ENCODE measurements at regions not wholly inside any gene's neighbourhood (a gene's known extent, or its start where the extent isn't known, plus 50 kb on each side); places are given as distances from the start of the nearest gene placed in this dataset.

DNA sequence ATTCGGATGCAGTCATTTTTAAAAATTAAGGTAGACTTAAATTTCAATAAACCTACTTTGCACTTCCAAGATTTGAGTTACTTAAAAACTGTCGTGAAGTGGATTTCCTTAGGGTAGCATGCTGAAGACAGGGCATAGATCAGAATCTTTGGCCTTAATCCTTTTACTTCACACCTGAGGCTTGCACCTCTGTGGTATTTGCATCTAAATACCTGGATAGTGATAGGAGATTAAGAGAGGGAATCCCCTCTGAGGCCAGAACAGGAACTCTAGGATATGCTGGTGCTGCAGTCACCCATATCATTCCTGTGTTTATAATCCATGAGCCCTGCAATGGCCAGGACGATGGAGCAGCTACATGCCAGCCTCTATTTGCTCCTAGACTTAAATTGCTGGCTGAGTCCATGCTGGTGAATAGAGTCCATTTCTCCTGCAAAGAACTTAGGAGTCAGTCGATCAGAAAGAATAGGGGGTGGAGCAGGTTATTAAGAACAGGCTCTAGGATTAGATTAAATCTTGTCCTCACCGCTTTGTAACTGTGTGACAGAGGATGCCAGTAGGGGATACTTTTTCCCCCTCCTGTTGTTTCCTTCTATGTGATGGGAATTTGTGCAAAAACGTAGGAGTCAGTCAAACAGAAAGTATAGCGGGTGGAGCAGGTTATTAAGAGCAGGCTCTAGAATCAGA is 333.6 kb downstream of the DUSP10 start:
- Mint-ChIP-seq H3K36me3 (ENCODE audit: low read depth, unreplicated experiment) (no peaks in the 10 kb centered on the region), H3K9me3 (ENCODE audit: unreplicated experiment) (no peaks in the 10 kb centered on the region), H3K4me1 (ENCODE audit: unreplicated experiment) (no peaks in the 10 kb centered on the region), H3K27ac (ENCODE audit: unreplicated experiment) (no peak overlapping the region), H3K4me3 (ENCODE audit: unreplicated experiment) (no peak overlapping the region), H3K27me3 (ENCODE audit: unreplicated experiment) (no peaks in the 10 kb centered on the region)
- no peak for DNase-seq (ENCODE audit: low spot score)
- TF ChIP-seq CTCF (IDR thresholded peaks at IDR 0.05; ENCODE audit: unreplicated experiment): no peak

- Mint-ChIP-seq H3K27me3 (ENCODE audit: unreplicated experiment) (no peaks in the 10 kb centered on the region), H3K4me3 (ENCODE audit: unreplicated experiment) (no peak overlapping the region), H3K4me1 (ENCODE audit: unreplicated experiment) (no peaks in the 10 kb centered on the region), H3K9me3 (ENCODE audit: unreplicated experiment) (no peaks in the 10 kb centered on the region), H3K27ac (ENCODE audit: unreplicated experiment) (no peak overlapping the region), H3K36me3 (ENCODE audit: low read depth, unreplicated experiment) (no peaks in the 10 kb centered on the region)
- DNase-seq (ENCODE audit: low spot score): no peak
- TF ChIP-seq CTCF (IDR thresholded peaks at IDR 0.05; ENCODE audit: unreplicated experiment): no peak
Measured at GRCh38 chr1:221411283-221411682, 330.6 kb downstream of the DUSP10 start.

GRCh38 chr1:221414772-221415539 is 326.9 kb downstream of the DUSP10 start:
- no peak for TF ChIP-seq CTCF (IDR thresholded peaks at IDR 0.05; ENCODE audit: unreplicated experiment)
- H3K9me3 Mint-ChIP-seq (ENCODE audit: unreplicated experiment): no peaks in the 10 kb centered on the region
- no peaks in the 10 kb centered on the region for H3K4me1 Mint-ChIP-seq (ENCODE audit: unreplicated experiment)
- no peaks in the 10 kb centered on the region for H3K27me3 Mint-ChIP-seq (ENCODE audit: unreplicated experiment)
- H3K36me3 Mint-ChIP-seq (ENCODE audit: low read depth, unreplicated experiment): no peaks in the 10 kb centered on the region
- no peak overlapping the region for H3K27ac Mint-ChIP-seq (ENCODE audit: unreplicated experiment)
- no peak for DNase-seq (ENCODE audit: low spot score)
- H3K4me3 Mint-ChIP-seq (ENCODE audit: unreplicated experiment): no peak overlapping the region

- no peak overlapping the region for H3K4me3 Mint-ChIP-seq (ENCODE audit: unreplicated experiment)
- H3K27me3 Mint-ChIP-seq (ENCODE audit: unreplicated experiment): no peaks in the 10 kb centered on the region
- no peaks in the 10 kb centered on the region for H3K9me3 Mint-ChIP-seq (ENCODE audit: unreplicated experiment)
- no peaks in the 10 kb centered on the region for H3K36me3 Mint-ChIP-seq (ENCODE audit: low read depth, unreplicated experiment)
- DNase-seq (ENCODE audit: low spot score): no peak
- no peak for TF ChIP-seq CTCF (IDR thresholded peaks at IDR 0.05; ENCODE audit: unreplicated experiment)
- H3K27ac Mint-ChIP-seq (ENCODE audit: unreplicated experiment): no peak overlapping the region
- H3K4me1 Mint-ChIP-seq (ENCODE audit: unreplicated experiment): no peaks in the 10 kb centered on the region
Measured at GRCh38 chr1:221415651-221416050, 326.2 kb downstream of the DUSP10 start.

GRCh38 chr1:221416142-221416541 is 325.7 kb downstream of the DUSP10 start:
- Mint-ChIP-seq H3K4me1 (ENCODE audit: unreplicated experiment) (no peaks in the 10 kb centered on the region), H3K27me3 (ENCODE audit: unreplicated experiment) (no peaks in the 10 kb centered on the region), H3K27ac (ENCODE audit: unreplicated experiment) (no peak overlapping the region), H3K36me3 (ENCODE audit: low read depth, unreplicated experiment) (no peaks in the 10 kb centered on the region), H3K9me3 (ENCODE audit: unreplicated experiment) (no peaks in the 10 kb centered on the region), H3K4me3 (ENCODE audit: unreplicated experiment) (no peak overlapping the region)
- TF ChIP-seq CTCF (IDR thresholded peaks at IDR 0.05; ENCODE audit: unreplicated experiment): no peak
- no peak for DNase-seq (ENCODE audit: low spot score)

Data from endothelial cell (in vitro differentiated cells).